Neural crest cell (in vitro differentiated cells): ENCODE measurements at regions not wholly inside any gene's neighbourhood (a gene's known extent, or its start where the extent isn't known, plus 50 kb on each side); places are given as distances from the start of the nearest gene placed in this dataset.
"Not testable (repeated sequence)": the region's sequence is repeated elsewhere in the genome, so short reads cannot be mapped to it uniquely, and the experiment has no call there.

ENCODE experiments used
- DNase-seq: peaks from one replicate; pipeline ENCODE4 v3.0.0; 2021; ENCODE audit warnings: low read depth, mixed read lengths, low spot score
- H3K27ac Mint-ChIP-seq: one replicate; pipeline ENCODE4 v1.8.0; 2021; ENCODE audit warnings: mild to moderate bottlenecking, mixed read lengths; ENCODE audit not compliant: unreplicated experiment
- H3K27me3 Mint-ChIP-seq: 2 replicates; pipeline ENCODE4 v1.8.0; 2021; ENCODE audit warnings: low read depth, mild to moderate bottlenecking, mixed read lengths
- H3K36me3 Mint-ChIP-seq: 2 replicates; pipeline ENCODE4 v1.8.0; 2021; ENCODE audit warnings: low read depth, mild to moderate bottlenecking, mixed read lengths
- H3K4me1 Mint-ChIP-seq: 2 replicates; pipeline ENCODE4 v1.8.0; 2021; ENCODE audit warnings: mixed read lengths
- H3K4me3 Mint-ChIP-seq: one replicate; pipeline ENCODE4 v1.8.0; 2021; ENCODE audit warnings: mild to moderate bottlenecking, mixed read lengths
- H3K9me3 Mint-ChIP-seq: 2 replicates; pipeline ENCODE4 v1.8.0; 2021; ENCODE audit warnings: mixed read lengths
- TF ChIP-seq, protein P1 (sequence below): fragments of 200-600 bp; sonication (generic); conservative IDR thresholded peaks from 2 replicates; pipeline ENCODE4 v1.5.0; 2021; ENCODE audit warnings: antibody characterized with exemption, mild to moderate bottlenecking

DNA sequence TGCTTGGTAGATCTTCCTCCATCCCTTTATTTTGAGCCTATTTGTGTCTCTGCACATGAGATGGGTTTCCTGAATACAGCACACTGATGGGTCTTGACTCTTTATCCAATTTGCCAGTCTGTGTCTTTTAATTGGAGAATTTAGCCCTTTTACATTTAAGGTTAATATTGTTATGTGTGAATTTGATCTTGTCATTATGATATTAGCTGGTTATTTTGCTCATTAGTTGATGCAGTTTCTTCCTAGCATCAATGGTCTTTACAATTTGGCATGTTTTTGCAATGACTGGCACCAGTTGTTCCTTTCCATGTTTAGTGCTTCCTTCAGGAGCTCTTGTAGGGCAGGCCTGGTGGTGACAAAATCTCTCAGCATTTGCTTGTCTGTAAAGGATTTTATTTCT, 72.4 kb downstream of the HNRNPD start:
- DNase-seq, H3K27ac Mint-ChIP-seq, H3K9me3 Mint-ChIP-seq, H3K4me1 Mint-ChIP-seq, H3K27me3 Mint-ChIP-seq, H3K36me3 Mint-ChIP-seq, H3K4me3 Mint-ChIP-seq: not testable (repeated sequence)

DNA sequence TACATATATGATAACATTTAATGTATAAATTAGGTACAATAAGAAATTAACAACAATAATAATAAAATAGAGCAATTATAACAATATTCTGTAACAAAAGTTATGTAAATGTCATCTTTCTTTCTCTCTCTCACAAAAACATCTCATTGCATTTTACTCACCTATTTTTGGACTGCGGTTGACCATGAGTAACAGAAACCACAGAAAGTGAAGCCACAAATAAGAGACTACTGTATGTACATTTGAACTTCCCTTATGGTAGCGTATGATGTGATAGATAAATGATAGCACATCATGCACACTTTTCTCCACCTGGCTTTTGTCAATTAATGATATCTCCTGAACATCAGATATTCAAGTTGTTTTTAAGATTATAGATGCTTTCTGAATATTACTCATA, 80.5 kb downstream of the HNRNPD start:
- Mint-ChIP-seq H3K4me3 (no peak overlapping the region), H3K9me3 (no peaks in the 10 kb centered on the region), H3K27me3 (no peaks in the 10 kb centered on the region), H3K27ac (no peak overlapping the region), H3K36me3 (no peaks in the 10 kb centered on the region), H3K4me1 (no peaks in the 10 kb centered on the region)
- TF ChIP-seq, protein P1, sequence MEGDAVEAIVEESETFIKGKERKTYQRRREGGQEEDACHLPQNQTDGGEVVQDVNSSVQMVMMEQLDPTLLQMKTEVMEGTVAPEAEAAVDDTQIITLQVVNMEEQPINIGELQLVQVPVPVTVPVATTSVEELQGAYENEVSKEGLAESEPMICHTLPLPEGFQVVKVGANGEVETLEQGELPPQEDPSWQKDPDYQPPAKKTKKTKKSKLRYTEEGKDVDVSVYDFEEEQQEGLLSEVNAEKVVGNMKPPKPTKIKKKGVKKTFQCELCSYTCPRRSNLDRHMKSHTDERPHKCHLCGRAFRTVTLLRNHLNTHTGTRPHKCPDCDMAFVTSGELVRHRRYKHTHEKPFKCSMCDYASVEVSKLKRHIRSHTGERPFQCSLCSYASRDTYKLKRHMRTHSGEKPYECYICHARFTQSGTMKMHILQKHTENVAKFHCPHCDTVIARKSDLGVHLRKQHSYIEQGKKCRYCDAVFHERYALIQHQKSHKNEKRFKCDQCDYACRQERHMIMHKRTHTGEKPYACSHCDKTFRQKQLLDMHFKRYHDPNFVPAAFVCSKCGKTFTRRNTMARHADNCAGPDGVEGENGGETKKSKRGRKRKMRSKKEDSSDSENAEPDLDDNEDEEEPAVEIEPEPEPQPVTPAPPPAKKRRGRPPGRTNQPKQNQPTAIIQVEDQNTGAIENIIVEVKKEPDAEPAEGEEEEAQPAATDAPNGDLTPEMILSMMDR: no peak
- DNase-seq: no peak

DNA sequence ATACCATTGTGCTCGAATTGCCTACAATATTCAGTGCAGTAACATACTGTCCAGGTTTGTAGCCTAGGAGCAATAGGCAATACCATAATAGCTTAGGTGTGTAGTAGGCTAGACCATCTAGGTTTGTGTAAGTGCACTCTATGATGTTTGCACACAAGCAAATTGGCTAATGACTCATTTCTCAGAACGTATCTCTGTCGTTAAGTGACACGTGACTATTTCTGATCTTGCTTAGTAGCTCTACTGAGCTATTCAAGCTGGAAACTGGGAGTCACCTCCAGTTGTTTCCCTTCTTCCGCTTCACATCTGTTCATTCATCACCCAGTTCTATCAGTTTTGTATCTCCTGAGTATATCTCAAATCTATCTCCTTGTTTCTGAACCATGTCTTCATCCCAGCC, 86.1 kb downstream of the HNRNPD start:
- no peak for DNase-seq
- H3K4me3 Mint-ChIP-seq: no peak overlapping the region
- no peaks in the 10 kb centered on the region for H3K9me3 Mint-ChIP-seq
- peaks cover 11% of the 10 kb centered on the region for H3K4me1 Mint-ChIP-seq
- H3K27me3 Mint-ChIP-seq: peaks cover 25% of the 10 kb centered on the region
- TF ChIP-seq, protein P1: no peak
- no peaks in the 10 kb centered on the region for H3K36me3 Mint-ChIP-seq
- H3K27ac Mint-ChIP-seq: no peak overlapping the region

- Mint-ChIP-seq H3K27ac (peak overlapping the region; percentile 13), H3K4me3 (peak overlapping the region; percentile 77), H3K9me3 (no peaks in the 10 kb centered on the region), H3K36me3 (no peaks in the 10 kb centered on the region), H3K27me3 (peaks cover 40% of the 10 kb centered on the region), H3K4me1 (peaks cover 11% of the 10 kb centered on the region)
- peak; percentile 99 for DNase-seq
- TF ChIP-seq, protein P1: peak; percentile 95
These were observed 88.7 kb downstream of the HNRNPD start for GRCh38 chr4:82284858-82285805.

DNA sequence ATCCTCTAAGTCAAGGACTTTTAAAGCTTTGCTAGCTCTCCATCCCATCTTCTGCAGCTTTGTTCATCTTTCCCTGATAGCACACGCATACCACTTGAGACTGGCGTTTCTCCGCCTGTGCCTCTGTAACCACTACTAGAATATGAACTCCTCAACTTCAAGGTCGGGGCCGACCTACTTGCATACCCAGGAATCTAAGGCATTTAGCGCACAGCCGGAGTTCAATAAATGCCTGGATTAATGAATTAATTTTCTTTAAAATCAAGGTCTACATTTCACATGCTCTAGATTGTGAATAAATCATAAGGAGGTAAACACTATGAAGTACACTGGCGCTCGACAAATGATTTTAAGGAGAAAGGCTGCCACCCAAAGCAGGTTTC, 89.3 kb downstream of the HNRNPD start:
- TF ChIP-seq, protein P1: no peak
- Mint-ChIP-seq H3K27ac (no peak overlapping the region), H3K4me1 (peaks cover 11% of the 10 kb centered on the region), H3K36me3 (no peaks in the 10 kb centered on the region), H3K27me3 (peaks cover 42% of the 10 kb centered on the region), H3K4me3 (peak overlapping the region; percentile 77), H3K9me3 (no peaks in the 10 kb centered on the region)
- DNase-seq: peak; percentile 4

GRCh38 chr4:82282875-82283274, 90.9 kb downstream of the HNRNPD start:
- DNase-seq: no peak
- H3K4me3 Mint-ChIP-seq: peak overlapping the region; percentile 29
- no peaks in the 10 kb centered on the region for H3K36me3 Mint-ChIP-seq
- H3K4me1 Mint-ChIP-seq: peaks cover 11% of the 10 kb centered on the region
- H3K27me3 Mint-ChIP-seq: peaks cover 56% of the 10 kb centered on the region
- peaks cover 3% of the 10 kb centered on the region for H3K9me3 Mint-ChIP-seq
- no peak overlapping the region for H3K27ac Mint-ChIP-seq
- TF ChIP-seq, protein P1: no peak

DNA sequence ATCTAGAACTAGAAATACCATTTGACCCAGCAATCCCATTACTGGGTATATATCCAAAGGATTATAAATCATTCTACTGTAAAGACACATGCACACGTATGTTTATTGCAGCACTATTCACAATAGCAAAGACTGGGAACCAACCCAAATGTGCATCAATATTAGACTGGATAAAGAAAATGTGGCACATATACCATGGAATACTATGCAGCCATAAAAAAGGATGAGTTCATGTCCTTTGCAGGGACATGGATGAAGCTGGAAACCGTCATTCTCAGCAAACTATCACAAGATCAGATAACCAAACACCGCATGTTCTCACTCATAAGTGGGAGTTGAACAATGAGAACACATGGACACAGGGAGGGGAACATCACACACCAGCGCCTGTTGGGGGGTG, 94.2 kb downstream of the HNRNPD start:
- peaks cover 71% of the 10 kb centered on the region for H3K27me3 Mint-ChIP-seq
- not testable (repeated sequence) for DNase-seq, H3K27ac Mint-ChIP-seq

More for the DNA sequence above, 94.2 kb downstream of the HNRNPD start:
- H3K4me3 Mint-ChIP-seq, H3K4me1 Mint-ChIP-seq, H3K9me3 Mint-ChIP-seq, H3K36me3 Mint-ChIP-seq: not testable (repeated sequence)
